ENCODE measurements at regions not wholly inside any gene's neighbourhood (a gene's known extent, or its start where the extent isn't known, plus 50 kb on each side); places are given as distances from the start of the nearest gene placed in this dataset.
A peak's percentile ranks its signal among the peaks of the same experiment; 100 is the strongest.

DNA sequence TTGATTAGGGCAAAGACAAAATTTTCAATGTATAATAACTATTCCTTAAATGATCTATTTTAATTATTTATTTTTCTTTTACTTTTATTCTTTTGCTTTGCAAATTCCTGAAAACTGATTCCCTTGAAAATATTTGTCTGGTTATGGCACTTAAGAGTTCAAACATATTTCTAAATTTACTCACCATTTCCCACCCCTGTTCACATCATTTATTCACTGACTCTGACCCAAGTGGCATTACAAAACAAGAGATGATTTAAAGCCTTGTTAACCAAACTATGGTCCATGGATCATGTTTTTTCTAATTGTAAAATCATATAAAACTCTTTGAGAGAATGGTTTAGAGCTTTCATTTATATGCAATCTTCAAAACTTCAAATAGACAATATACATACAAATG lies 1256.1 kb upstream of the LRRN3 start:
- Histone ChIP-seq H3K27ac (no peak overlapping the region), H3K27me3 (no peaks in the 10 kb centered on the region), H3K4me1 (no peaks in the 10 kb centered on the region), H3K36me3 (no peaks in the 10 kb centered on the region), H3K9me3 (no peaks in the 10 kb centered on the region), H3K4me3 (no peak overlapping the region)
- ATAC-seq (no peak), DNase-seq (no peak), FAIRE-seq (no peak)
- TF ChIP-seq, protein P1, sequence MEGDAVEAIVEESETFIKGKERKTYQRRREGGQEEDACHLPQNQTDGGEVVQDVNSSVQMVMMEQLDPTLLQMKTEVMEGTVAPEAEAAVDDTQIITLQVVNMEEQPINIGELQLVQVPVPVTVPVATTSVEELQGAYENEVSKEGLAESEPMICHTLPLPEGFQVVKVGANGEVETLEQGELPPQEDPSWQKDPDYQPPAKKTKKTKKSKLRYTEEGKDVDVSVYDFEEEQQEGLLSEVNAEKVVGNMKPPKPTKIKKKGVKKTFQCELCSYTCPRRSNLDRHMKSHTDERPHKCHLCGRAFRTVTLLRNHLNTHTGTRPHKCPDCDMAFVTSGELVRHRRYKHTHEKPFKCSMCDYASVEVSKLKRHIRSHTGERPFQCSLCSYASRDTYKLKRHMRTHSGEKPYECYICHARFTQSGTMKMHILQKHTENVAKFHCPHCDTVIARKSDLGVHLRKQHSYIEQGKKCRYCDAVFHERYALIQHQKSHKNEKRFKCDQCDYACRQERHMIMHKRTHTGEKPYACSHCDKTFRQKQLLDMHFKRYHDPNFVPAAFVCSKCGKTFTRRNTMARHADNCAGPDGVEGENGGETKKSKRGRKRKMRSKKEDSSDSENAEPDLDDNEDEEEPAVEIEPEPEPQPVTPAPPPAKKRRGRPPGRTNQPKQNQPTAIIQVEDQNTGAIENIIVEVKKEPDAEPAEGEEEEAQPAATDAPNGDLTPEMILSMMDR (IDR thresholded peaks at IDR 0.05) = no peak
- intact Hi-C loops (cut with DNase I) = no loop called here

DNA sequence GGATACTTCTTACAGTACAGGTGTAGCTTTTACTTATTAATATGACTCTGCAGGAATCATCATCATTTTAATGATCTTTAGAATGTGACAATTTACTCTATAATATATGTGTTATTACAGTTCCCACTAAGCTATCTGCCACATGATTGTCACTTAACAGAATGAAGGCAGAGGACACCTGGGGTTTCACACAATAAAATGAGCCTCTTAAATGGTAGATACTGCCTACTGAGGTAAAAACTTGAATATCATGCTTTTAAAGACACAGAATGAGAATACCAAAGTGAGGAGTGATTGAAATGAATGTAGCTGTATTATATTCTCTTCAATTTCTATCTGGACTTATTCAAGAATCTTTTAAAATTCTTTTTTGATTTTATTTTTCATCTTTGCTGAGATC lies 1255.3 kb upstream of the LRRN3 start:
- H3K27me3 ChIP-seq = no peaks in the 10 kb centered on the region
- H3K4me3 ChIP-seq = no peak overlapping the region
- no peak overlapping the region for H3K27ac ChIP-seq
- H3K4me1 ChIP-seq = no peaks in the 10 kb centered on the region
- TF ChIP-seq, protein P1 (IDR thresholded peaks at IDR 0.05) = no peak
- no peaks in the 10 kb centered on the region for H3K36me3 ChIP-seq
- FAIRE-seq (no peak), DNase-seq (no peak), ATAC-seq (no peak)
- no peaks in the 10 kb centered on the region for H3K9me3 ChIP-seq
- intact Hi-C loops (cut with DNase I) = no loop called here

DNA sequence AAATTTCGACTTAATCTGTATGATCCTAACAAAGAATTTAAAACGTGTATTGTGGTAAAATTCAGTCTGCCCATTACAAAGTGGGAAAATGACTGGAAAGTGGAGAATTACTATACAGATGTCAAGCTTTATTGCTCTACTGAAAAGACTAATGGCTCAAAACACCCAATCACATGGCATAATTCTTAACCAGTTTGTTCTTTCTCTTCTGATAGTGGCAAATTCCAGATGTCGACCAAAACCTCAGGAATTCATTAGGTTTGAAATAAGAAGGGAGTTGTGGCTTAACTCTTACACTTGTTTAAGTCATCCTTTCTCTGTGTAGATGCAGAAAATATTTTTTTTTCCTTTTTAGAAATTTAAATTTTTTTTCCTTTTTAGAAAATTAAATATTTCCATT lies 1254.9 kb upstream of the LRRN3 start:
- intact Hi-C loops (cut with DNase I) = no loop called here
- no peak for FAIRE-seq

DNA sequence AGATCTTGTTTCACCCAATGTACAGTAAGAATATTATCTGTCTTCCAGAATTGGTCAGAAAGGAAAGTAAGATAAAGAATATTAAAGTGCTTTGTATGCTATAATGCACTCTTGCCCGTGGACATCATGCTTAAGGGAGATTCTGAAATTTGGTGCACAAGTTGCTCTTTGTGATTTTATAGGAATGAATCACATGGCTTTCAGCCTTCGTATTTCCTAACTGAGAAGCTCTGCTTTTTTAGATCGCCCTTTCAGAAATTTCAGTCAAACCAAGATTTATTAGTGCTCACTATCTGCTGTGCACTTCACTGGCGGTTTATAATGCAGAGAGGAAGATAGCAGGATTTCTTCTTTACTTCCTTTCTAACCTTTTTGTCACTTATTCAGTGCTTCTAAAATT lies 1248.5 kb upstream of the LRRN3 start:
- intact Hi-C loops (cut with DNase I) = loop anchor here in 1 of 3 donors (10.0 kb wide), 1 partner anchor 1892 kb away; no protein-coding TSS in a partner anchor

More for the DNA sequence above, 1254.9 kb upstream of the LRRN3 start:
- DNase-seq (no peak), ATAC-seq (no peak)
- no peak overlapping the region for H3K4me3 ChIP-seq
- WGBS, 2 donors = 76 to 88% methylated on average over 3 of the region's 3 CpGs
- no peaks in the 10 kb centered on the region for H3K36me3 ChIP-seq
- TF ChIP-seq, protein P1 (IDR thresholded peaks at IDR 0.05) = no peak
- no peaks in the 10 kb centered on the region for H3K27me3 ChIP-seq
- no peaks in the 10 kb centered on the region for H3K9me3 ChIP-seq
- H3K27ac ChIP-seq = no peak overlapping the region
- no peaks in the 10 kb centered on the region for H3K4me1 ChIP-seq

DNA sequence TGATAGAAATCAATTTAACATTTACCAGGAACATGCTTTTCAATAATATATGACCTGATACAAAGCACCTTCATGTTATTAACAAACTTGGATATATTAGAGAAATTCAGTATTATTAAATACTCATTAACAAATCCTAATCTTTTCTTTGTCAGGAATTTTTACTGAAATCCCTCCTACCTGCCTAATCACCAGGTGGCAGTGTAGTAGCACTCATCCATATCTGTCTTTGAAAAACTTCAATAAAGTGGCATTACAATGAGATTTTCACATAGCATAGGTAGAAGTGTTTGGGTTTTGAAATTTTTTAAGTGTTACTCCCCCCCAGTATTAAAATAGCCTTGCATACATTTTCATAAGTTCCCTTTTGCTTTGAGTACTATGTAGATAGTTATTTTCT lies 1246.6 kb upstream of the LRRN3 start:
- Histone ChIP-seq H3K36me3 (no peaks in the 10 kb centered on the region), H3K4me3 (no peak overlapping the region), H3K27me3 (no peaks in the 10 kb centered on the region), H3K27ac (no peak overlapping the region), H3K9me3 (no peaks in the 10 kb centered on the region), H3K4me1 (no peaks in the 10 kb centered on the region)
- TF ChIP-seq, protein P1 (IDR thresholded peaks at IDR 0.05) = peak in 3 of 4 donors; percentile 16 to 33 (median 19)
- intact Hi-C loops (cut with DNase I) = loop anchor here in 1 of 3 donors (10.0 kb wide), 1 partner anchor 1890 kb away; no protein-coding TSS in a partner anchor
- ATAC-seq = peak in 3 of 4 donors; percentile 39 to 57 (median 43)
- FAIRE-seq = no peak
- DNase-seq = no peak

More for the DNA sequence above, 1248.5 kb upstream of the LRRN3 start:
- Histone ChIP-seq H3K27me3 (no peaks in the 10 kb centered on the region), H3K4me3 (no peak overlapping the region), H3K9me3 (no peaks in the 10 kb centered on the region), H3K27ac (no peak overlapping the region), H3K4me1 (no peaks in the 10 kb centered on the region), H3K36me3 (no peaks in the 10 kb centered on the region)
- TF ChIP-seq, protein P1 (IDR thresholded peaks at IDR 0.05) = no peak
- DNase-seq (no peak), ATAC-seq (no peak), FAIRE-seq (no peak)
- WGBS, 2 donors = 87 to 93% methylated on average over 4 of the region's 4 CpGs

All from pancreas (tissue), 10 donors.